Activated CD8-positive, alpha-beta T cell treated with anti-CD3 and anti-CD28 coated beads, Interleukin-2, amount 10 ng/mL, durations not matched to agents 7 days and 5 days (primary cell): ENCODE measurements at regions not wholly inside any gene's neighbourhood (a gene's known extent, or its start where the extent isn't known, plus 50 kb on each side); places are given as distances from the start of the nearest gene placed in this dataset.

ENCODE experiments used
- ATAC-seq: fragments of 150-1000 bp; cut with Tn5 transposase; one replicate; pipeline ENCODE4 v1.10.0; 2021; ENCODE audit warnings: moderate library complexity
- CTCF ChIA-PET: fragments of 350-600 bp; sonication (Branson Sonifier 250); formaldehyde crosslinking; loops from one replicate; lab custom pipeline; 2021; ENCODE audit warnings: antibody characterized with exemption; lab: Charles Lee
- POLR2A ChIA-PET: fragments of 350-600 bp; sonication (Branson Sonifier 250); formaldehyde crosslinking; loops from one replicate; lab custom pipeline; 2021; ENCODE audit warnings: antibody characterized with exemption; lab: Charles Lee
- DNase-seq: peaks from one replicate; pipeline ENCODE4 v3.0.0-alpha.2; 2020
- H3K27ac Mint-ChIP-seq: one replicate; pipeline ENCODE4 v1.8.0; 2021; ENCODE audit warnings: mild to moderate bottlenecking, mixed read lengths
- H3K27me3 Mint-ChIP-seq: one replicate; pipeline ENCODE4 v1.8.0; 2021; ENCODE audit warnings: low read depth, mixed read lengths
- H3K36me3 Mint-ChIP-seq: one replicate; pipeline ENCODE4 v1.8.0; 2021; ENCODE audit warnings: low read depth, mixed read lengths
- H3K4me1 Mint-ChIP-seq: one replicate; pipeline ENCODE4 v1.8.0; 2021; ENCODE audit warnings: low read depth, mixed read lengths
- H3K4me3 Mint-ChIP-seq: one replicate; pipeline ENCODE4 v1.8.0; 2021; ENCODE audit warnings: mild to moderate bottlenecking, mixed read lengths
- H3K9me3 Mint-ChIP-seq: one replicate; pipeline ENCODE4 v1.8.0; 2022; ENCODE audit warnings: mixed read lengths; ENCODE audit not compliant: insufficient read depth

DNA sequence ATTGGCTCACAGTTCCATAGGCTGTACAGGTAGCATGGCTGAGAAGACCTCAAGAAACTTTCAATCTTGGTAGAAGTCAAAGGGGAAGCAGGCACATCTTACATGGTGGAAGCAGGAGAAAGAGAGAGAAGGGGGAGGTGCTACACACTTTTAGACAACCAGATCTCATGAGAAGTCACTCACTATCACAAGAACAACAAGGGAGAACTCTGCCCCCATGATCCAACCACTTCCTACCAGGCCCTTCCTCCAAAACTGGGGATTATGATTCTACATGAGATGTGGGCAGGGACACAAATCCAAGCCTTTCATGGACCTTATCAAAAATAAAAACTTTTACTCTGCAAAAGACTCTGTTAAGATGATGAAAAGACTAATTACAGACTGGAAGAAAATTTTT is 183.2 kb upstream of the TRIM24 start:
- no peaks in the 10 kb centered on the region for H3K9me3 Mint-ChIP-seq
- POLR2A ChIA-PET = no interaction called here

DNA sequence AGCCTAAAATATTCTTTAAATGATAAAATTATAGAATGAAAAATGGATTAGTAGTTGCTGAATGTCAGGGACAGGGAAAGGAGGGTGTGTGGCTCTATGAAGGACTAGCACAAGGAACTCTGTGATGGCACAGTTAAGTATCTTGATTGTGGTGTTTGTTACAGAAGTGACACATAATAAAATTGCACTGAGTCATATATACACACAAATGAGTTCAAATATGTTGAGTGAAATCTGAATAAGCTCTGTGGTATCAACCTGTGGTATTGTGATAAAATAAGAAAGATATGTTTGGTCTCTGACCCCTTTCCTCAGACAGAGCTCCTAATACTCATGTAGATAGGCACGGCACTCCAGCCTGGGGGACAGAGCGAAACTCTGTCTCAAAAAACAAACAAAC is 181.5 kb upstream of the TRIM24 start:
- H3K27me3 Mint-ChIP-seq = no peaks in the 10 kb centered on the region
- H3K36me3 Mint-ChIP-seq = no peaks in the 10 kb centered on the region
- ATAC-seq (no peak), DNase-seq (no peak)
- no peaks in the 10 kb centered on the region for H3K4me1 Mint-ChIP-seq
- CTCF ChIA-PET = interaction anchor here (1.3 kb wide), 1 partner anchor 117 kb away, joined by 3 read pairs; no protein-coding TSS in a partner anchor
- POLR2A ChIA-PET = no interaction called here
- no peak overlapping the region for H3K4me3 Mint-ChIP-seq
- H3K27ac Mint-ChIP-seq = no peak overlapping the region
- no peaks in the 10 kb centered on the region for H3K9me3 Mint-ChIP-seq

More for the DNA sequence above, 183.2 kb upstream of the TRIM24 start:
- CTCF ChIA-PET = no interaction called here
- Mint-ChIP-seq H3K27ac (no peak overlapping the region), H3K27me3 (no peaks in the 10 kb centered on the region), H3K4me3 (no peak overlapping the region), H3K4me1 (no peaks in the 10 kb centered on the region), H3K36me3 (no peaks in the 10 kb centered on the region)
- ATAC-seq (no peak), DNase-seq (no peak)

DNA sequence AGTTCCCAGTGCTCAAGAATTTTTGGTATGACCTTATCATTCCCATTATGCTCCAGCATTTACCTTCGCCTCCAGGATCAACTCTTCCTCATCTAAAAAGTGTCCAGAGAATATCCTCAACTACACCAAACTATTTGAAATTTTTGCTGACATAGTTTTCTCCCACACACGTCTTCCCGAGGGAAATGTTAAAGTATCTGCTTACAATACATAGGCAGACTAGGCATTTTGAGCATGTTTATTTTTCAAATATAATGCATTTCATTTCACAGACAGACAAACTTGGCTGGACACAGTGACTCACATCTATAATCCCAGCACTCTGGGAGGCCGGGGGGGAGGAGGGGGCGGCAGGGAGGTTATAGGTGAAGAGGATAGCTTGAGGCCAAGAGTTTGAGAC is 177.1 kb upstream of the TRIM24 start:
- no peaks in the 10 kb centered on the region for H3K4me1 Mint-ChIP-seq
- ChIA-PET POLR2A (no interaction called here), CTCF (no interaction called here)
- H3K9me3 Mint-ChIP-seq = no peaks in the 10 kb centered on the region
- no peaks in the 10 kb centered on the region for H3K36me3 Mint-ChIP-seq
- H3K27ac Mint-ChIP-seq = no peak overlapping the region
- no peaks in the 10 kb centered on the region for H3K27me3 Mint-ChIP-seq
- ATAC-seq (no peak), DNase-seq (no peak)
- no peak overlapping the region for H3K4me3 Mint-ChIP-seq

DNA sequence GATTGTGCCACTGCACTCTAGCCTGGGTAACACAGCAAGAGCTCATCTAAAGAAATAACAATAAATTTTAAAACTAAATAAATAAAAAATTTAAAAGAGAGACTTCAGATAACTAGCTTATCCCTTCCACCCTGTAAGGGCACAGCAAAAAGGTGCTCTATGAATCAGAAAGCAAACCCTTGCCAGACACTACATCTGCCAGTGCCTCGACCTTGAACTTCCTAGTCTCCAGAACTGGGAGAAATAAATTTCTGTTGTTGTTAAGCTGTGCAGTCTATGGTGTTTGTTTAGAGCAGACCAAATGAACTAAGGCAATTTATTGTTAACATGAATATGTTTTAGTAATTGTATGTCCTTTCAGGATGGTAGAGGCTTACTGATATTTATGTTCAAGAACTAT is 174.9 kb upstream of the TRIM24 start:
- CTCF ChIA-PET = no interaction called here
- Mint-ChIP-seq H3K36me3 (no peaks in the 10 kb centered on the region), H3K9me3 (no peaks in the 10 kb centered on the region), H3K27ac (no peak overlapping the region), H3K4me3 (no peak overlapping the region), H3K27me3 (no peaks in the 10 kb centered on the region), H3K4me1 (no peaks in the 10 kb centered on the region)
- no peak for DNase-seq
- POLR2A ChIA-PET = no interaction called here
- no peak for ATAC-seq

DNA sequence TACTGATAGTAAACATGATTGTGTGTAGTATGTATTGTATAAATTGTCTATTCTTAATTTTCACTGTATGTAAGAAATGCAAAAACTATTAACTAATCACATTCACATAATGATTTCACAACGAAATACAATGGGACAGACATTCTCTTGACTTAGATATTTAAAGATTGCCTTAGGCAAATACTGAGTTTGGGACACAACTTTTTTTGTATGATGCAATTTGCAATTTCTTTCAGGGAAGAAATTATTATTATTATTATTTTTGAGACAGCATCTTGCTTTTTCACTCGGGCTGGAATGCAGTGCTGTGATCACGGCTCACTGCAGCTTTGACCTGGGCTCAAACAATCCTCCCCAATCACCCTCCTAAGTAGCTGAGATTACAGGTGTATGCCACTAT is 173.2 kb upstream of the TRIM24 start:
- no peak for ATAC-seq
- CTCF ChIA-PET = no interaction called here

DNA sequence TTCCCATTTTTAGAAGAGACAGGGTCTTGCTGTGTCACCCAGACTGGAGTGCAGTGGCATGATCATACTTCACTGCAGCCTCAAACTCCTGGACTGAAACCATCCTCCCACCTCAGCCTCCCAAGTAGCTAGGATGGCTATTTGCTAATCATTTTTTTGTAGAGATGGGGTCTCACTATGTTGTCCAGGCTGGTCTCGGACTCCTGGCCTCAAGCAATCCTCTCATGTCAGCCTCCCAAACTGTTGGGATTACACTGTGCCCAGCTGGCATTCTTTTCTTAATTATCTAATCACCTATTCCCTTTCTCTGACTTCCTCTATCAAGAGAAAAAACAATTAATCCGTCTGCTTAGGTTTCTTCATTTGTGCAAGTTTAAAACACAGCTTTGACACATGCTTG is 172.5 kb upstream of the TRIM24 start:
- POLR2A ChIA-PET = no interaction called here
- Mint-ChIP-seq H3K9me3 (no peaks in the 10 kb centered on the region), H3K4me1 (no peaks in the 10 kb centered on the region), H3K27ac (no peak overlapping the region), H3K27me3 (no peaks in the 10 kb centered on the region), H3K36me3 (no peaks in the 10 kb centered on the region), H3K4me3 (no peak overlapping the region)
- CTCF ChIA-PET = no interaction called here
- DNase-seq (no peak), ATAC-seq (no peak)

More for the DNA sequence above, 173.2 kb upstream of the TRIM24 start:
- no peaks in the 10 kb centered on the region for H3K27me3 Mint-ChIP-seq
- no peaks in the 10 kb centered on the region for H3K9me3 Mint-ChIP-seq
- DNase-seq = no peak
- POLR2A ChIA-PET = no interaction called here
- H3K27ac Mint-ChIP-seq = no peak overlapping the region
- H3K4me3 Mint-ChIP-seq = no peak overlapping the region
- no peaks in the 10 kb centered on the region for H3K4me1 Mint-ChIP-seq
- H3K36me3 Mint-ChIP-seq = no peaks in the 10 kb centered on the region

DNA sequence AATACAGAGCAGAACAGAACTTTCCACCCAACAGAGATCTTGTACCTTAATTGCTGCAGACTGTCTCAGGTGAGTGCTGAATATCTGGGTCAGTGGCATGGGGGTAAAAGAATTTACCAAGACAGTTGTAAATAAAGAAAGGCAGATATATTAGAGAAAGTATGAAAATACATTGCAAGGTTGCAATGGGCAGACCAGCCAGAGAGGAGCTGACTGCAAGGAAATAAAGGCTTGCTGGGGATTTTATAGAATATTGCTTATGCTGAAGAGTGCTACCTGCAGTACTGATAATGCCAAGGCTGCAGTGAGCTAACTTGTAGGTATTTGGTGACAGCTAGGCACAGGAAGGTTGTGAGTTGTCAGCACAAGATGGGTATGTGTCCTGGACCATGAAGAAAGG is 171.0 kb upstream of the TRIM24 start:
- H3K27ac Mint-ChIP-seq = no peak overlapping the region
- no peak overlapping the region for H3K4me3 Mint-ChIP-seq
- H3K27me3 Mint-ChIP-seq = no peaks in the 10 kb centered on the region
- H3K36me3 Mint-ChIP-seq = no peaks in the 10 kb centered on the region
- POLR2A ChIA-PET = no interaction called here
- CTCF ChIA-PET = no interaction called here
- no peaks in the 10 kb centered on the region for H3K4me1 Mint-ChIP-seq
- DNase-seq (no peak), ATAC-seq (no peak)
- H3K9me3 Mint-ChIP-seq = no peaks in the 10 kb centered on the region

DNA sequence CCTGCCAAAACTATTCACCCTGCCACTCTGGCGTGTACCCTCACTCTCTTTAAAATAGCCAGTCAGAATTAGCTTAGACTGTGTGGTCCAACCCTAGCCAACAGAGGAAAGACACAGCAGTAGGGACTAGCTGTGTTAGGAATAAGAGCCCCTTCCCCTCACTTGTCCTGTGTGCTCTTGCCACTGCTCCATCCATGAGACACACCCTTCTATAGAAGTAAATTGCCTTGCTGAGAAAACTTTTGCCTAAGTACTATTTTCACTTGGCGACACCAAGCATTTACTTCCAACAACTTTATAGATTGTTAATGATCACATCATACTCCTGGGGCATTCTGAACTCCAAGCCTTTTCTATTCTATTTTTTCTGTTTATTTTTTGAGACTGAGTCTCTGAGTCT is 170.2 kb upstream of the TRIM24 start:
- H3K27ac Mint-ChIP-seq = no peak overlapping the region
- no peaks in the 10 kb centered on the region for H3K27me3 Mint-ChIP-seq
- ChIA-PET POLR2A (no interaction called here), CTCF (no interaction called here)
- H3K36me3 Mint-ChIP-seq = no peaks in the 10 kb centered on the region
- no peaks in the 10 kb centered on the region for H3K9me3 Mint-ChIP-seq
- H3K4me1 Mint-ChIP-seq = no peaks in the 10 kb centered on the region
- DNase-seq (no peak), ATAC-seq (no peak)
- no peak overlapping the region for H3K4me3 Mint-ChIP-seq

DNA sequence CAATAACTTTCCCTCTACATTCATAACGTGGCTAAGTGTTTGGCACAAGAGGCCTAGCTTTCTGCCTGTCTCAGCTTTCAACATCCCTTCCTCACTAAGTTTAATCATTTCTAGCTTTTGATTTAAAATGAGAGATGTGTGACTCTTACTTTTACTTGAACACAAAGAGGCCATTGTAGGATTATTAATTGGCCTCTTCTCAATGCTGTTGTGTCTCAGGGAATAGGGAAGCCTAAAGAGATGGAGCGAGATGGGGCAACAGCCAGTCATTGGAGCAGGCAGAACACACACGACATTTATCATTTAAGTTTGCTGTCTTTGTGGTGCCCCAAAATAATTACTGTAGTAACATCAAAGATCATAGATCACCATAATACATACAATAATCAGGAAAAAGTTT is 167.1 kb upstream of the TRIM24 start:
- Mint-ChIP-seq H3K27ac (no peak overlapping the region), H3K4me3 (no peak overlapping the region), H3K4me1 (no peaks in the 10 kb centered on the region), H3K9me3 (no peaks in the 10 kb centered on the region), H3K27me3 (no peaks in the 10 kb centered on the region), H3K36me3 (no peaks in the 10 kb centered on the region)
- ChIA-PET CTCF (no interaction called here), POLR2A (no interaction called here)
- ATAC-seq (no peak), DNase-seq (no peak)

DNA sequence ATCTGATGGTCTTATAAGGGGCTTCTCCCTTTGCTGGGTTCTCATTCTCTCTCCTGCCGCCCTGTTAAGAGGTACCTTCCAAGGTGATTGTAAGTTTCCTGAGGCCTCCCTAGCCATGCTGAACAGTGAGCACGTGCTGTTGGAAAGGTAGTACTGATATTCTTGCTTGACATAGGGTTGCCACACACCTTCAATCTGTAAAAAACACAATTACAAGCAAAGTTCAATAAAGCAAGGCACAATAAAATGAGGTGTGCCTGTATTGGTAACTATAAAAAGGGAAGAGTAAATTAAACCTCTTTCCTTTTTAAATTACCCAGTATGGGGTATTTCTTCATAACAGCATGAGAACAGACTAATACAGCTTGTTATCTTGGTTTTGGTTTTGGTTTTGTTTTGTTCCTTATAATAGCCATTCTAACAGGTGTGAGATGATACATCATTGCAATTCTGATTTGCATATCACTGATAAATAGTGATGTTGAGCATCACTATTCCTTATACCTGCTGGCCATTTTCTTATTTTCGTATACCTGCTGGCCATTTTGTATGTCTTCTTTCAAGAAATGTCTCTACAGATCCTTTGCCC is 164.9 kb upstream of the TRIM24 start:
- no peaks in the 10 kb centered on the region for H3K9me3 Mint-ChIP-seq
- DNase-seq (no peak), ATAC-seq (no peak)
- no peak overlapping the region for H3K27ac Mint-ChIP-seq
- H3K27me3 Mint-ChIP-seq = no peaks in the 10 kb centered on the region
- no peak overlapping the region for H3K4me3 Mint-ChIP-seq
- no peaks in the 10 kb centered on the region for H3K36me3 Mint-ChIP-seq
- ChIA-PET POLR2A (no interaction called here), CTCF (no interaction called here)
- H3K4me1 Mint-ChIP-seq = no peaks in the 10 kb centered on the region

DNA sequence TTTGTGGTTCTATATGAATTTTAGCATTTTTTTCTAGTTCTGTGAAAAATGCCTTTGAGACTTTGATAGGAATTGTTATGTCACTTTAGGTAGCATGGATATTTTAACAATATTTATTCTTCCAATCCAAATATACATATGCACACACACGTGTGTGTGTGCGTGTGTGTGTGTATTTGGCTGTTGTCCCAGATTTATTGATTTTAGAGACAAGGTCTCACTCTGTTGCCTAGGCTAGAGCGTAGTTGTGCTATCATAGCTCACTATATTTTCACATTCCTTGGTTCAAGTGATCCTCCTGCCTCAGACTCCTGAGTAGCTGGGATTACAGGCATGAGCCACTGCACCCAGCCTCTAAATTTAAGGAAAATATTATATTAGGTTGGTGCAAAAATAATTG is 162.5 kb upstream of the TRIM24 start:
- POLR2A ChIA-PET = no interaction called here
- no peaks in the 10 kb centered on the region for H3K27me3 Mint-ChIP-seq
- H3K27ac Mint-ChIP-seq = no peak overlapping the region
- H3K4me3 Mint-ChIP-seq = no peak overlapping the region
- CTCF ChIA-PET = no interaction called here
- no peak for ATAC-seq
- no peaks in the 10 kb centered on the region for H3K9me3 Mint-ChIP-seq
- no peaks in the 10 kb centered on the region for H3K36me3 Mint-ChIP-seq
- DNase-seq = no peak
- no peaks in the 10 kb centered on the region for H3K4me1 Mint-ChIP-seq

DNA sequence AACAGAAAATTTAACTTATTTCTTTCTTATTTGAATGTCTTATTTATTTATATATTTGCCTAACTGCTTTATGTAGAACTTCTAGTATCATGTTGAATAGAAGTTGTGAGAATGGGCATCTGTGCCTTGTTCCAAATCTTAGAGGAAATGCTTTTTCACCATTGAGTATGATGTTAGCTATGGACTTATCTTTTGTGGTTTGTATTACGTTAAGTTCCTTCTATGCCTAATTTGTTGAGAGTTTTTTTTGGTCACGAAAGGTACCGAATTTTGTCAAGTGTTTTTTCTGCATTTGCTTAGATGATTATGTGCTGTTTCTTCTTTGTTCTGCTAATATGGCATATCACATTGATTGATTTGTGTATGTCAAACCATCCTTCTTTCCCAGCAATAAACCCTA is 161.0 kb upstream of the TRIM24 start:
- H3K27me3 Mint-ChIP-seq = no peaks in the 10 kb centered on the region
- H3K4me1 Mint-ChIP-seq = no peaks in the 10 kb centered on the region
- ChIA-PET POLR2A (no interaction called here), CTCF (no interaction called here)
- DNase-seq (no peak), ATAC-seq (no peak)
- no peaks in the 10 kb centered on the region for H3K9me3 Mint-ChIP-seq
- no peaks in the 10 kb centered on the region for H3K36me3 Mint-ChIP-seq
- H3K4me3 Mint-ChIP-seq = no peak overlapping the region
- H3K27ac Mint-ChIP-seq = no peak overlapping the region
